ENCODE measurements at regions not wholly inside any gene's neighbourhood (a gene's known extent, or its start where the extent isn't known, plus 50 kb on each side); places are given as distances from the start of the nearest gene placed in this dataset.

- Histone ChIP-seq H3K27me3 (ENCODE audit: control insufficient read depth, low read length) (no peaks in the 10 kb centered on the region), H3K4me1 (ENCODE audit: control insufficient read depth, low read length) (no peaks in the 10 kb centered on the region), H3K4me2 (ENCODE audit: low read length) (no peak overlapping the region), H3K36me3 (ENCODE audit: control insufficient read depth, low read length) (no peaks in the 10 kb centered on the region), H3K79me2 (ENCODE audit: control insufficient read depth, low read length) (no peaks in the 10 kb centered on the region), H3K9me2 (replicated peaks; ENCODE audit: control insufficient read depth, low read length) (no peaks in the 10 kb centered on the region; the same call in 1 of the 2 replicates), H3F3A (ENCODE audit: control insufficient read depth, insufficient read depth) (no peaks in the 10 kb centered on the region), H3K9me3 (ENCODE audit: control insufficient read depth, insufficient read depth, low read length) (no peaks in the 10 kb centered on the region), H3K4me3 (ENCODE audit: low read length) (no peak overlapping the region), H4K20me1 (ENCODE audit: control insufficient read depth, insufficient read depth, low read depth, low read length) (no peaks in the 10 kb centered on the region), H3K27ac (ENCODE audit: low read depth, low read length) (no peak overlapping the region)
- TF ChIP-seq CTCF (IDR thresholded peaks at IDR 0.05; ENCODE audit: low read depth, low read length, poor library complexity, severe bottlenecking) (no peak), EZH2phosphoT487 (IDR thresholded peaks at IDR 0.05; ENCODE audit: borderline replicate concordance, low read length) (no peak)
Observed at GRCh38 chr2:7292154-7292691, 375.0 kb downstream of the RNF144A start.

- no peaks in the 10 kb centered on the region for H3K9me2 ChIP-seq (replicated peaks; ENCODE audit: control insufficient read depth, low read length)
- H3K36me3 ChIP-seq (ENCODE audit: control insufficient read depth, low read length): no peaks in the 10 kb centered on the region
- TF ChIP-seq EZH2phosphoT487 (IDR thresholded peaks at IDR 0.05; ENCODE audit: borderline replicate concordance, low read length) (no peak), CTCF (IDR thresholded peaks at IDR 0.05; ENCODE audit: low read depth, low read length, poor library complexity, severe bottlenecking) (no peak)
- no peak overlapping the region for H3K4me2 ChIP-seq (ENCODE audit: low read length)
- no peak overlapping the region for H3K27ac ChIP-seq (ENCODE audit: low read depth, low read length)
- no peaks in the 10 kb centered on the region for H3K4me1 ChIP-seq (ENCODE audit: control insufficient read depth, low read length)
- H3F3A ChIP-seq (ENCODE audit: control insufficient read depth, insufficient read depth): no peaks in the 10 kb centered on the region
- H3K9me3 ChIP-seq (ENCODE audit: control insufficient read depth, insufficient read depth, low read length): no peaks in the 10 kb centered on the region
- H3K27me3 ChIP-seq (ENCODE audit: control insufficient read depth, low read length): no peaks in the 10 kb centered on the region
- no peaks in the 10 kb centered on the region for H3K79me2 ChIP-seq (ENCODE audit: control insufficient read depth, low read length)
- no peak overlapping the region for H3K4me3 ChIP-seq (ENCODE audit: low read length)
- H4K20me1 ChIP-seq (ENCODE audit: control insufficient read depth, insufficient read depth, low read depth, low read length): no peaks in the 10 kb centered on the region
Observed at GRCh38 chr2:7309582-7309981, 392.4 kb downstream of the RNF144A start.

GRCh38 chr2:7324706-7325105 is 407.5 kb downstream of the RNF144A start:
- no peaks in the 10 kb centered on the region for H3K79me2 ChIP-seq (ENCODE audit: control insufficient read depth, low read length)

More at GRCh38 chr2:7324706-7325105, 407.5 kb downstream of the RNF144A start:
- Histone ChIP-seq H4K20me1 (ENCODE audit: control insufficient read depth, insufficient read depth, low read depth, low read length) (no peaks in the 10 kb centered on the region), H3K4me3 (ENCODE audit: low read length) (no peak overlapping the region), H3K27me3 (ENCODE audit: control insufficient read depth, low read length) (no peaks in the 10 kb centered on the region), H3K4me2 (ENCODE audit: low read length) (no peak overlapping the region), H3K36me3 (ENCODE audit: control insufficient read depth, low read length) (no peaks in the 10 kb centered on the region), H3F3A (ENCODE audit: control insufficient read depth, insufficient read depth) (no peaks in the 10 kb centered on the region), H3K9me2 (replicated peaks; ENCODE audit: control insufficient read depth, low read length) (no peaks in the 10 kb centered on the region), H3K9me3 (ENCODE audit: control insufficient read depth, insufficient read depth, low read length) (no peaks in the 10 kb centered on the region), H3K4me1 (ENCODE audit: control insufficient read depth, low read length) (no peaks in the 10 kb centered on the region), H3K27ac (ENCODE audit: low read depth, low read length) (no peak overlapping the region)
- TF ChIP-seq CTCF (IDR thresholded peaks at IDR 0.05; ENCODE audit: low read depth, low read length, poor library complexity, severe bottlenecking): no peak
- TF ChIP-seq EZH2phosphoT487 (IDR thresholded peaks at IDR 0.05; ENCODE audit: borderline replicate concordance, low read length): no peak

All from DOHH2 (cell line).